ENCODE measurements at regions not wholly inside any gene's neighbourhood (a gene's known extent, or its start where the extent isn't known, plus 50 kb on each side); places are given as distances from the start of the nearest gene placed in this dataset.
A peak's percentile ranks its signal among the peaks of the same experiment; 100 is the strongest.

DNA sequence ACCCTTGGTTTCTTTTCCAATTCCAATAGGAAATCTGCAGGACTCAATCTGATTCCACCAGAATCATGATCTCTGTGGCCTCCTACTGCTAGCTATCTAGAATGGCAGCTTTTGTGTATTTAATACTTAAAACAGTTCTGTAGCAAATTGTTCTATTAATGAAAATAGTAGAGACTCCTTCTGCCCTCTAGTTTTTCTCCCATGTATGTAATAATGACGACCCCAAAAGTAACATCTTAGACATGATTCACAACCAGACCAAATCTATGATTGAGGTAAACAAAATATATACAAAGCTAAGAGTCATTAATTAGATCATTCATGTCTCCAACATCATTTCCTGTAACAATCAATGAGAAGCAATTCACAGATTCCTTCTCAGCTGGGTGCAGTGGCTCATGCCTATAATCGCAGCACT, 259.1 kb upstream of the MKLN1 start:
- Mint-ChIP-seq H3K27me3 (ENCODE audit: insufficient read depth, unreplicated experiment) (no peaks in the 10 kb centered on the region), H3K27ac (ENCODE audit: low read depth, unreplicated experiment) (no peak overlapping the region), H3K4me1 (ENCODE audit: insufficient read depth, unreplicated experiment) (peaks cover 30% of the 10 kb centered on the region), H3K36me3 (ENCODE audit: insufficient read depth, unreplicated experiment) (peaks cover 29% of the 10 kb centered on the region), H3K9me3 (ENCODE audit: unreplicated experiment) (no peaks in the 10 kb centered on the region), H3K4me3 (ENCODE audit: unreplicated experiment) (no peak overlapping the region)
- no peak for DNase-seq (ENCODE audit: unreplicated experiment)
- CTCF ChIA-PET = interaction anchor here (0.6 to 5.3 kb wide), 27 partner anchors 11 to 825 kb away, joined by 3 to 33 read pairs (median 4); no protein-coding TSS in a partner anchor
- intact Hi-C loops (cut with micrococcal nuclease) = loop anchor here (1.0 kb wide), 3 partner anchors 38 to 356 kb away; no protein-coding TSS in a partner anchor
- no TSS peak for BruUV-seq (replicated peaks)
- TF ChIP-seq, protein P1, sequence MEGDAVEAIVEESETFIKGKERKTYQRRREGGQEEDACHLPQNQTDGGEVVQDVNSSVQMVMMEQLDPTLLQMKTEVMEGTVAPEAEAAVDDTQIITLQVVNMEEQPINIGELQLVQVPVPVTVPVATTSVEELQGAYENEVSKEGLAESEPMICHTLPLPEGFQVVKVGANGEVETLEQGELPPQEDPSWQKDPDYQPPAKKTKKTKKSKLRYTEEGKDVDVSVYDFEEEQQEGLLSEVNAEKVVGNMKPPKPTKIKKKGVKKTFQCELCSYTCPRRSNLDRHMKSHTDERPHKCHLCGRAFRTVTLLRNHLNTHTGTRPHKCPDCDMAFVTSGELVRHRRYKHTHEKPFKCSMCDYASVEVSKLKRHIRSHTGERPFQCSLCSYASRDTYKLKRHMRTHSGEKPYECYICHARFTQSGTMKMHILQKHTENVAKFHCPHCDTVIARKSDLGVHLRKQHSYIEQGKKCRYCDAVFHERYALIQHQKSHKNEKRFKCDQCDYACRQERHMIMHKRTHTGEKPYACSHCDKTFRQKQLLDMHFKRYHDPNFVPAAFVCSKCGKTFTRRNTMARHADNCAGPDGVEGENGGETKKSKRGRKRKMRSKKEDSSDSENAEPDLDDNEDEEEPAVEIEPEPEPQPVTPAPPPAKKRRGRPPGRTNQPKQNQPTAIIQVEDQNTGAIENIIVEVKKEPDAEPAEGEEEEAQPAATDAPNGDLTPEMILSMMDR (IDR thresholded peaks at IDR 0.05; ENCODE audit: unreplicated experiment) = no peak
- POLR2A ChIA-PET = interaction anchor here (0.6 to 4.3 kb wide), 13 partner anchors 9 to 236 kb away, joined by 3 to 16 read pairs (median 5); no protein-coding TSS in a partner anchor

DNA sequence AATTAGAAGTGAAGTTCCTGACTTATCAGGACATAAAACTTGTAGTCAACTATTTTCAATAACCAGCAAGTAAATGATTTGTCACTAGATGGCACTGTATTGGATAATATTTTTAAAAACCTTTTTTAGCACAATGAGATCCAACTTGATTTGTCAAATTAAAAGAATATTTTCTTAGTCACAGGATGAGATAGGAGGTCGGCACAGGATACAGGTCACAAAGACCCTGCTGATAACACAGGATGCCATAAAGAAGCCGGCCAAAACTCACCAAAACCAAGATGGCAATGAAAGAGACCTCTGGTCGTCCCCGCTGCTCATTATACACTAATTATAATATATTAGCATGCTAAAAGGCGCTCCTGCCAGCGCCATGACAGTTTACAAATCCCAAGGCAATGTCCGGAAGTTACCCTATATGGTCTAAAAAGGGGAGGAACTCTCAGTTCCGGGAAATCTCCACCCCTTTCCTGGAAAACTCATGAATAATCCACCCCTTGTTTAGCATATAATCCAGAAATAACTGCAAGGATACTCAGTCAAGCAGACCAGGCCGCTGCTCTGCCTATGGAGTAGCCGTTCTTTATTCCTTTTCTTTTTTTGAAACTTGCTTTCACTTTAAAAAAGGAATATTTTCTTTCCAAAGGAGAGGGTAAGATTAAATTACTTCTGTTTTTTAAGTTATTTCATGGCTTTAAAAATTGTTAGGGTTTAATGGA, 255.7 kb upstream of the MKLN1 start:
- intact Hi-C loops (cut with micrococcal nuclease) = no loop called here
- Mint-ChIP-seq H3K4me1 (ENCODE audit: insufficient read depth, unreplicated experiment) (peaks cover 40% of the 10 kb centered on the region), H3K4me3 (ENCODE audit: unreplicated experiment) (no peak overlapping the region), H3K36me3 (ENCODE audit: insufficient read depth, unreplicated experiment) (peaks cover 44% of the 10 kb centered on the region), H3K9me3 (ENCODE audit: unreplicated experiment) (no peaks in the 10 kb centered on the region), H3K27ac (ENCODE audit: low read depth, unreplicated experiment) (peak overlapping the region; percentile 46), H3K27me3 (ENCODE audit: insufficient read depth, unreplicated experiment) (no peaks in the 10 kb centered on the region)
- TF ChIP-seq, protein P1 (IDR thresholded peaks at IDR 0.05; ENCODE audit: unreplicated experiment) = peak; percentile 23
- CTCF ChIA-PET = interaction anchor here (0.6 to 5.3 kb wide), 12 partner anchors 12 to 343 kb away, joined by 3 to 27 read pairs (median 3); no protein-coding TSS in a partner anchor
- no TSS peak for BruUV-seq (replicated peaks)
- POLR2A ChIA-PET = interaction anchor here (0.7 to 4.3 kb wide), 7 partner anchors 10 to 259 kb away, joined by 3 to 15 read pairs (median 4); partner anchors contain the start of gene MKLN1
- DNase-seq (ENCODE audit: unreplicated experiment) = peak; percentile 92

DNA sequence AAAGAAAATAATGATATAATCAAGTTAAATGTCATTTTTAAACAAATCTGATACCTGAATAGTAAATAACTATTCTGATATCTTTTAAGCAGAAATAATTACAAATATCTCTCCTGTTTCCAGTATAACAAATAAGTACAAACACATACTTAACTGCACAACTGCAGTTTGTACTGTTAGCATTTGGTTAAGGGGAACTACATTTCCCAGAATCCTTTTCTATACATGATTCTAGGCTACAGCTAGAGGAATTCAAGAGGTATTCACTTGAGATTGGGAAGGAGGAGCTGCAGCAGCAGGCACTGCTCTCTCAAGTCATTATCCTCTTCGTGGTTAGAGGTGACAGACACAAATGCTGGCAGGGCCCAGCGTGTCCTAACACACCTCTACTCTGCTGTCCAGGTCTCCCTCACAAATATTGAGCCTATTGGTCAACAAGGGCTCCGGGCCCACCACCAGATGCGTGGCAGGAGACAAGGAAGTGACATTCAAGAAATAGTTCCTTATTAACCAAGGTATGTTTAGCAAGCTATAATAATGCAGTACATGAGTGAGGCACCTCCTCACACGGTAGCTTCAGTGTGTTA, 255.1 kb upstream of the MKLN1 start:
- no peak overlapping the region for H3K4me3 Mint-ChIP-seq (ENCODE audit: unreplicated experiment)
- BruUV-seq (replicated peaks) = TSS peak; percentile 93
- peak; percentile 18 for DNase-seq (ENCODE audit: unreplicated experiment)
- intact Hi-C loops (cut with micrococcal nuclease) = no loop called here
- H3K36me3 Mint-ChIP-seq (ENCODE audit: insufficient read depth, unreplicated experiment) = peaks cover 39% of the 10 kb centered on the region
- peak overlapping the region; percentile 46 for H3K27ac Mint-ChIP-seq (ENCODE audit: low read depth, unreplicated experiment)
- no peaks in the 10 kb centered on the region for H3K27me3 Mint-ChIP-seq (ENCODE audit: insufficient read depth, unreplicated experiment)
- POLR2A ChIA-PET = interaction anchor here (0.6 to 2.4 kb wide), 9 partner anchors 11 to 258 kb away, joined by 3 to 9 read pairs (median 3); partner anchors contain the start of gene MKLN1
- TF ChIP-seq, protein P1 (IDR thresholded peaks at IDR 0.05; ENCODE audit: unreplicated experiment) = no peak
- CTCF ChIA-PET = interaction anchor here (0.6 to 5.3 kb wide), 10 partner anchors 17 to 569 kb away, joined by 3 to 27 read pairs (median 3); no protein-coding TSS in a partner anchor
- H3K9me3 Mint-ChIP-seq (ENCODE audit: unreplicated experiment) = no peaks in the 10 kb centered on the region
- peaks cover 34% of the 10 kb centered on the region for H3K4me1 Mint-ChIP-seq (ENCODE audit: insufficient read depth, unreplicated experiment)

DNA sequence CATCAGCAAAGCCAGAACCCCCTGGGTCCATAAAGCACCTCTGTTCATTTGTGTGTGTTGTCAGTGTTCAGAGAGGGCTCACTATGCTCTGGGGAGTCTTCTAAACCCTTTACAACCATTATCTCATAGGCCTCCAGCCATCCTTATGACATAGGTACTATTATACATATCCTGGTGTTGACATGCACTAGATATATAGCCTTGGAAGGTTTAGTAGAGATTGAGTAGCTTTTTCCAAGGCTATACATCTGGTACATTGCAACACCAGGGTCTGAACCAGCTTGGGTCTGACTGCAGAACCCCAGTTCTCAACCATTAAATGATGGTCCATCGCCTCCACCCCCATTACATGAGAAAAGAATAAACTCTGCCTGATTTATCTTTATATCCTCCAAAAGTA, 253.6 kb upstream of the MKLN1 start:
- intact Hi-C loops (cut with micrococcal nuclease) = no loop called here
- no peak overlapping the region for H3K4me3 Mint-ChIP-seq (ENCODE audit: unreplicated experiment)
- peaks cover 38% of the 10 kb centered on the region for H3K36me3 Mint-ChIP-seq (ENCODE audit: insufficient read depth, unreplicated experiment)
- H3K27ac Mint-ChIP-seq (ENCODE audit: low read depth, unreplicated experiment) = no peak overlapping the region
- TF ChIP-seq, protein P1 (IDR thresholded peaks at IDR 0.05; ENCODE audit: unreplicated experiment) = no peak
- no peaks in the 10 kb centered on the region for H3K27me3 Mint-ChIP-seq (ENCODE audit: insufficient read depth, unreplicated experiment)
- H3K9me3 Mint-ChIP-seq (ENCODE audit: unreplicated experiment) = no peaks in the 10 kb centered on the region
- no peak for DNase-seq (ENCODE audit: unreplicated experiment)
- ChIA-PET POLR2A (interaction anchor here (0.7 kb wide), 1 partner anchor 208 kb away, joined by 3 read pairs; no protein-coding TSS in a partner anchor), CTCF (interaction anchor here (0.6 kb wide), 1 partner anchor 313 kb away, joined by 3 read pairs; no protein-coding TSS in a partner anchor)
- H3K4me1 Mint-ChIP-seq (ENCODE audit: insufficient read depth, unreplicated experiment) = peaks cover 24% of the 10 kb centered on the region
- no TSS peak for BruUV-seq (replicated peaks)
